NB4 (cell line): ENCODE measurements at regions not wholly inside any gene's neighbourhood (a gene's known extent, or its start where the extent isn't known, plus 50 kb on each side); places are given as distances from the start of the nearest gene placed in this dataset.

Source experiments
- MAX ChIP-seq: IDR thresholded peaks from 2 replicates; pipeline ENCODE4 v1.6.1; 2011; ENCODE audit warnings: low read depth, low read length
- POLR2A ChIP-seq: IDR thresholded peaks from 2 replicates; pipeline ENCODE4 v1.6.1; 2011; ENCODE audit warnings: mild to moderate bottlenecking; ENCODE audit not compliant: insufficient read length; ENCODE audit errors: extremely low read depth
- TF ChIP-seq, protein P1 (sequence below): IDR thresholded peaks from one replicate; pipeline ENCODE4 v1.5.1; 2012; ENCODE audit warnings: low read depth, low read length

- TF ChIP-seq, protein P1, sequence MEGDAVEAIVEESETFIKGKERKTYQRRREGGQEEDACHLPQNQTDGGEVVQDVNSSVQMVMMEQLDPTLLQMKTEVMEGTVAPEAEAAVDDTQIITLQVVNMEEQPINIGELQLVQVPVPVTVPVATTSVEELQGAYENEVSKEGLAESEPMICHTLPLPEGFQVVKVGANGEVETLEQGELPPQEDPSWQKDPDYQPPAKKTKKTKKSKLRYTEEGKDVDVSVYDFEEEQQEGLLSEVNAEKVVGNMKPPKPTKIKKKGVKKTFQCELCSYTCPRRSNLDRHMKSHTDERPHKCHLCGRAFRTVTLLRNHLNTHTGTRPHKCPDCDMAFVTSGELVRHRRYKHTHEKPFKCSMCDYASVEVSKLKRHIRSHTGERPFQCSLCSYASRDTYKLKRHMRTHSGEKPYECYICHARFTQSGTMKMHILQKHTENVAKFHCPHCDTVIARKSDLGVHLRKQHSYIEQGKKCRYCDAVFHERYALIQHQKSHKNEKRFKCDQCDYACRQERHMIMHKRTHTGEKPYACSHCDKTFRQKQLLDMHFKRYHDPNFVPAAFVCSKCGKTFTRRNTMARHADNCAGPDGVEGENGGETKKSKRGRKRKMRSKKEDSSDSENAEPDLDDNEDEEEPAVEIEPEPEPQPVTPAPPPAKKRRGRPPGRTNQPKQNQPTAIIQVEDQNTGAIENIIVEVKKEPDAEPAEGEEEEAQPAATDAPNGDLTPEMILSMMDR: no peak
- TF ChIP-seq MAX (no peak), POLR2A (no peak)
These were observed 152.5 kb upstream of the ZMIZ1 start for GRCh38 chr10:78916227-78916626.
